B cell (primary cell): ENCODE measurements at regions not wholly inside any gene's neighbourhood (a gene's known extent, or its start where the extent isn't known, plus 50 kb on each side); places are given as distances from the start of the nearest gene placed in this dataset.

ENCODE experiments used
- ATAC-seq: fragments of 200-7000 bp; cut with Tn5 transposase; one replicate; pipeline ENCODE4 v1.10.0; 2021; ENCODE audit warnings: low read depth, mild to moderate bottlenecking, moderate number of reproducible peaks, moderate library complexity
- CTCF ChIA-PET: fragments of 350-600 bp; sonication (Branson Sonifier 250); formaldehyde crosslinking; loops from one replicate; lab custom pipeline; 2021; ENCODE audit warnings: antibody characterized with exemption, inconsistent platforms; lab: Charles Lee
- POLR2A ChIA-PET: fragments of 350-600 bp; sonication (Branson Sonifier 250); formaldehyde crosslinking; loops from one replicate; lab custom pipeline; 2021; ENCODE audit warnings: antibody characterized with exemption; lab: Charles Lee
- DNase-seq: peaks from one replicate; pipeline ENCODE4 v3.0.0; 2013
- H2AFZ ChIP-seq: 2 replicates; pipeline ENCODE4 v1.6.1; 2012; ENCODE audit warnings: mild to moderate bottlenecking, low read depth, low read length; ENCODE audit not compliant: insufficient read depth, poor library complexity, severe bottlenecking
- H3K27ac ChIP-seq, 2 donors: 1 replicate in 1 of 2; 2 replicates in 1 of 2; pipeline ENCODE4 v1.5.1; 2012 to 2013; ENCODE audit warnings: low read length in 2 of 2, mild to moderate bottlenecking in 2 of 2, moderate library complexity in 1 of 2
- H3K27me3 ChIP-seq, 4 experiments: fragments of 200-600 bp in 1 of 4; sonication (generic) in 1 of 4; replicated peaks in 1 of 4; 1 replicate in 2 of 4; 2 replicates in 2 of 4; pipeline versions ENCODE4 v1.6.1 to v1.7.0; 2013 to 2016; ENCODE audit warnings: low read length in 3 of 4, mild to moderate bottlenecking in 2 of 4, mixed read lengths in 1 of 4, moderate library complexity in 1 of 4; ENCODE audit not compliant: insufficient read depth in 4 of 4, control insufficient read depth in 3 of 4; ENCODE audit errors: control extremely low read depth in 1 of 4
- H3K36me3 ChIP-seq, 2 experiments: replicated peaks in 1 of 2; 1 replicate in 1 of 2; 2 replicates in 1 of 2; pipeline versions ENCODE4 v1.6.1 to v1.7.1; 2013; ENCODE audit warnings: low read length in 1 of 2; ENCODE audit not compliant: insufficient read depth in 2 of 2, control insufficient read depth in 1 of 2; ENCODE audit errors: control extremely low read depth in 1 of 2, extremely low read depth in 1 of 2
- H3K4me1 ChIP-seq, 2 donors: fragments of 200-600 bp in 1 of 2; sonication (generic) in 1 of 2; 1 replicate in 1 of 2; 2 replicates in 1 of 2; pipeline versions ENCODE4 v1.5.1 to v1.6.1; 2013 to 2017; ENCODE audit warnings: low read length in 2 of 2; ENCODE audit not compliant: control insufficient read depth in 2 of 2, insufficient read depth in 2 of 2
- H3K4me2 ChIP-seq: replicated peaks from 2 replicates; pipeline ENCODE3; 2012; ENCODE audit warnings: mild to moderate bottlenecking, low read depth, low read length; ENCODE audit not compliant: poor library complexity, severe bottlenecking
- H3K4me3 ChIP-seq, 5 experiments: fragments of 200-600 bp in 1 of 5; sonication (generic) in 1 of 5; 1 replicate in 3 of 5; 2 replicates in 2 of 5; pipeline versions ENCODE4 v1.5.1 to v1.7.0; 2011 to 2016; ENCODE audit warnings: low read length in 4 of 5, mild to moderate bottlenecking in 4 of 5, low read depth in 2 of 5, control low read depth in 1 of 5, moderate library complexity in 1 of 5; ENCODE audit not compliant: insufficient read depth in 1 of 5; ENCODE audit errors: control extremely low read depth in 1 of 5, extremely low read depth in 1 of 5
- H3K79me2 ChIP-seq: fragments of 200-600 bp; sonication (generic); one replicate; pipeline ENCODE4 v1.6.0; 2016; ENCODE audit warnings: low read length; ENCODE audit not compliant: control insufficient read depth, insufficient read depth
- H3K9ac ChIP-seq: fragments of 200-600 bp; sonication (generic); 2 replicates; pipeline ENCODE4 v1.6.1; 2017; ENCODE audit warnings: mild to moderate bottlenecking, low read length, moderate library complexity
- H3K9me3 ChIP-seq, 3 donors: one replicate each; pipeline versions ENCODE4 v1.6.1 to v1.7.1; 2013; ENCODE audit warnings: low read length in 2 of 3; ENCODE audit not compliant: control insufficient read depth in 2 of 3, insufficient read depth in 1 of 3; ENCODE audit errors: control extremely low read depth in 1 of 3
- H4K20me1 ChIP-seq: 2 replicates; pipeline ENCODE4 v1.6.0; 2012; ENCODE audit warnings: mild to moderate bottlenecking, low read length; ENCODE audit not compliant: insufficient read depth, control insufficient read depth, poor library complexity, severe bottlenecking
- H3K27ac Mint-ChIP-seq: one replicate; pipeline ENCODE4 v1.8.0; 2021; ENCODE audit warnings: mixed read lengths
- H3K27me3 Mint-ChIP-seq: one replicate; pipeline ENCODE4 v1.8.0; 2021; ENCODE audit warnings: mixed read lengths
- H3K4me1 Mint-ChIP-seq: one replicate; pipeline ENCODE4 v1.8.0; 2021; ENCODE audit warnings: mixed read lengths
- H3K4me3 Mint-ChIP-seq: one replicate; pipeline ENCODE4 v1.8.0; 2021; ENCODE audit warnings: mixed read lengths
- H3K9me3 Mint-ChIP-seq: one replicate; pipeline ENCODE4 v1.8.0; 2022; ENCODE audit warnings: mixed read lengths; ENCODE audit not compliant: insufficient read depth
- CTCF ChIP-seq: fragments of 200-600 bp; IDR thresholded peaks from one replicate; pipeline ENCODE4 v1.8.0; 2022; ENCODE audit warnings: antibody characterized with exemption, mild to moderate bottlenecking
- EZH2 ChIP-seq: IDR thresholded peaks from 2 replicates; pipeline ENCODE4 v1.6.1; 2012; ENCODE audit warnings: borderline replicate concordance, low read depth, mild to moderate bottlenecking, moderate library complexity, low read length; ENCODE audit not compliant: insufficient read depth, poor library complexity, severe bottlenecking
- WGBS: methylation state at CpG from one replicate; pipeline ENCODE4 v1.1.5; 2013; ENCODE audit warnings: missing lambda C conversion rate; ENCODE audit not compliant: insufficient coverage; 5-methylcytosine and 5-hydroxymethylcytosine counted together
- intact Hi-C: fragments of 100-400 bp; cut with micrococcal nuclease; formaldehyde crosslinking; loops from one replicate; pipeline ENCODE4 v1.10.0; 2022

GRCh38 chr1:43036932-43037331 lies 78.3 kb upstream of the SLC2A1 start:
- Mint-ChIP-seq H3K4me3 (no peak overlapping the region), H3K27me3 (no peaks in the 10 kb centered on the region), H3K4me1 (peaks cover 4% of the 10 kb centered on the region), H3K27ac (no peak overlapping the region), H3K9me3 (no peaks in the 10 kb centered on the region)
- Histone ChIP-seq H3K4me1 (no peaks in the 10 kb centered on the region), H2AFZ (no peak overlapping the region), H3K27ac (no peak overlapping the region), H3K36me3 (no peaks in the 10 kb centered on the region), H3K4me3 (no peak overlapping the region), H3K27me3 (no peaks in the 10 kb centered on the region), H3K4me2 (no peak overlapping the region), H4K20me1 (no peaks in the 10 kb centered on the region), H3K9me3 (no peaks in the 10 kb centered on the region), H3K79me2 (no peaks in the 10 kb centered on the region), H3K9ac (no peak overlapping the region)
- 85% methylated on average over 6 of the region's 7 CpGs for WGBS
- ChIA-PET POLR2A (no interaction called here), CTCF (no interaction called here)
- intact Hi-C loops: no loop called here
- DNase-seq: no peak
- no peak for ATAC-seq
- TF ChIP-seq EZH2 (no peak), CTCF (no peak)

- no peak overlapping the region for H3K27ac Mint-ChIP-seq
- CTCF ChIA-PET: interaction anchor here (1.3 to 2.4 kb wide), 2 partner anchors 12 to 84 kb away, joined by 4 to 6 read pairs; no protein-coding TSS in a partner anchor
- intact Hi-C loops: no loop called here
- no peak for ATAC-seq
- H3K4me1 Mint-ChIP-seq: peaks cover 4% of the 10 kb centered on the region
- WGBS: 93% methylated on average over 17 of the region's 24 CpGs
- POLR2A ChIA-PET: no interaction called here
- Histone ChIP-seq H3K4me1 (no peaks in the 10 kb centered on the region), H2AFZ (no peak overlapping the region), H3K4me3 (no peak overlapping the region), H3K79me2 (no peaks in the 10 kb centered on the region), H3K27me3 (no peaks in the 10 kb centered on the region), H3K4me2 (no peak overlapping the region), H3K9ac (no peak overlapping the region), H3K27ac (no peak overlapping the region), H3K9me3 (no peaks in the 10 kb centered on the region), H4K20me1 (no peaks in the 10 kb centered on the region), H3K36me3 (no peaks in the 10 kb centered on the region)
- TF ChIP-seq CTCF: no peak
- TF ChIP-seq EZH2: no peak
- no peak for DNase-seq
- no peak overlapping the region for H3K4me3 Mint-ChIP-seq
- H3K9me3 Mint-ChIP-seq: no peaks in the 10 kb centered on the region
- H3K27me3 Mint-ChIP-seq: peaks cover 3% of the 10 kb centered on the region
Observed at GRCh38 chr1:43035821-43036741, 77.4 kb upstream of the SLC2A1 start.
